ENCODE measurements at regions not wholly inside any gene's neighbourhood (a gene's known extent, or its start where the extent isn't known, plus 50 kb on each side); places are given as distances from the start of the nearest gene placed in this dataset.

DNA sequence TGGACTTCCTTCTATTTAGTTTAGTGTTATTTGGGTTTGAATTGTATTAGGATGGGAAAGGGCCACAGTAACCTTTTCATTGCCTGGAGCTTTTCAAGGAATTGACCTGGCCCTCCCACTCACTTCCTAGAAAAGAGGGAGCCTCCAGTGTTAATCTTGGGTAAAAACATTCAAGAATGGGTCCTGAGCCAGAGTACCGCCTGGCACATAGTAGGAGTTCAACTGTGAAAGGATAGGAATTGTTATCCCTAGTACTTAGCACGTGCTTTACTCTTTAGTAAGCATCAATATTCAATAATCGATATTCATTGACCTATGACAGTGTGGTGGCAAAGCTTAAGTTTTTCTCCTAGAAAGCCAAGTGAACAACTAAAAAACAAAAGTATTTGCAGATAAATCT, 179.9 kb downstream of the IRS1 start:
- no peak for DNase-seq

GRCh38 chr2:226618875-226619605, 180.6 kb downstream of the IRS1 start:
- no peak for DNase-seq

DNA sequence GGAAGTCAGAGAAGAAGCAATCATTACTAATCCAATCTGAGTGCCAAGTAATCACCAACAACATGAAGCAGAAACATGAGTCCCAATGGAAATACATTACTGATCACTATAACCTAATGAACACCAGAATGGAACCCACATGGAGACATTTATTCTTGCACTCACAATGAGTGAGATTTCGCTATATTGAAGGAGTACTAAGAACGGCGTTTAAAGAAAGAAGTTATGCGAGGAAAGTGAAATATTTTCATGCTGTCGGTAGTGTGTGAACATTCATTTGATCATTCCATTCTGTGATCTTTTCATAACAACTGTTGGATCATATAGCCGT, 181.1 kb downstream of the IRS1 start:
- no peak for DNase-seq

DNA sequence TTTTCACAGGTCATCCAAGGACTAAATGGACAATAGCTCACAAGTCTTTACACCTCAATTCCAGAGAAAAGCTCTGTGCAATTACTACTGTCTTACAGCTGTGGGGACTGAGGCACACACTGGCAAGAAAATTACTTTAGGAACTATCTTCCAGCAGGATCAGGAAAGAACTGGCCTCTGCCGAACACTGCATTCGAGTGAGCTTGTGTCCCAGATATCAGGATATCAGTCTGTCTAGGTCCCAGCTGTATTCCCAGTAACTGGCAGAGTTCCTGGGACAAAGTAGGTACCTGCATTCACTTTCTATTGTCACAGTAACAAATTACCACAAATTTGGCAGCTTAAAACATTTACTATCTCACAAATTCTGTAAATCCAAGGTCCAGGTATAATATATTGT, 183.7 kb downstream of the IRS1 start:
- DNase-seq, result no peak

- DNase-seq, result no peak
These were observed 187.7 kb downstream of the IRS1 start for GRCh38 chr2:226611944-226612318.

DNA sequence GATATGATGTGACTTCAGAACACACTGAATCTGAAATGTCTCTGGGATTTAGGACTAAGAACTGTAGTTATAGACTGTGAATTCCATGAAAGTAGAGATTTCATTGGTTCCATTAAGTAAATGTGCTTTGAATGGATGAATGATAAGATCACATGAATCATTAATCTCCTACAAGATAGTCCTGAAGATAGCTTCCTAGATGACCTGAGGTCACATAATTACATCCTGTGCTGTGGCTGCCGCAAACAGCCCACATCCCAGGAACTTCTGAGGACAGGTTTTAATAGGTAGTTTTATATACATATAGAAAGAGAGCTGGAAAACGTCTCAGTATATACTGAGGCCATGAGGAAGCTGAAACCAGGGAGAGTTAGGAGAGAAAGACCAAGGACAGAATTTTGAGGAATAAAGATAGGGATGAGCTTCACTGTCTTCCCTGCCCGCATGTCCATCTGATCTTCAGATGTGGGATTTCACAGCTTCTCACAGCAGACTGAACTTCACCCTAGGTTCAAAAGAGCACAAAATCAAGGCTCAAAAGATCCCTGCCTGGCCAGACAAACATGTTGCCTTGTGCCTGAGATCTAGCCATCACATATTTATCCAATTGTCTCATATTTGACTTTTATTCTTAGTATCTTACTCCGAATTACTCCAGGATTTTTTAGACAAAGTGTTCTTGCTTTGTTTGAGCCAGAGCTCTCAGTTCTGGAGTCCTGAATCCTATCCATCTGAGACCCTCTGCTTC, 188.2 kb downstream of the IRS1 start:
- no peak for DNase-seq

DNA sequence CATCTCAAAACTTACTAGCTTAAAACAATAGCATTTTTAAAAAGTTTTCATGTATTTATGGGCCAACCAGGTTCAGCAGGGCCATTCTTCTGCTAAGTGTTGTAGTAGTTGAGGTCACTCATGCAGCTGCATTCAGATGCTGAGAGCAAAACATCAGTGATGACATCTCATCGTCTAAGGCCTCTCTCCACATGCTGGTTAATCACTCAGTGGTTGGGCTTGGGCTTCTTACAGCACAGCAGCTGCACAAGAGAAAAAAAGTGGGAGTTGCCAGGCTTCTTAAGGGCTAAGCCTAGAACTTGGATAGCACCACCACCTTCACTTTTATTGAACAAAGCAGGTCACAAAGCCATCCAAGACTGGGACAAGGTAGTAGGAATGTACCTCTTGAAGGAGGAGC, 190.3 kb downstream of the IRS1 start:
- no peak for DNase-seq

GRCh38 chr2:226608451-226608850, 191.2 kb downstream of the IRS1 start:
- DNase-seq, result no peak

- no peak for DNase-seq
These were observed 192.2 kb downstream of the IRS1 start for GRCh38 chr2:226607379-226607778.

DNA sequence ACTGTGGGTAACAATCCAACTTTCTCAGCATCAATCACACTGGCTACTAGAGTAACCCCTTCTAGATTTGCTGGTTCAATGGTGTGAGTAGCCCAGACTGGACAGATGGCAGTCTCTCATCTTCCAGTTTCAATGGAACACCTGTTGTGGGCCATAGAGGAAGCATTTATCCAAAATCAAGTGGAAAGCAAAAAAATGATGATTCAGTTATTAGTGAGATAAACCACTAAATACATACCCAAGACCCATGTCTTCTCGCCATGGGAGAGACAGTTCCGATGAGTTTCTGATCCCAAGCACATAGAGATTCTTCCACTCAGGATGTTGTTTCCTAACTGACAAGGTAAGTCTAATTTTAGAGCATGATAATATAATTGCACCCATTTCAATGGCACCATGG, 194.0 kb downstream of the IRS1 start:
- no peak for DNase-seq

- no peak for DNase-seq
These were observed 196.0 kb downstream of the IRS1 start for GRCh38 chr2:226603606-226604005.

DNA sequence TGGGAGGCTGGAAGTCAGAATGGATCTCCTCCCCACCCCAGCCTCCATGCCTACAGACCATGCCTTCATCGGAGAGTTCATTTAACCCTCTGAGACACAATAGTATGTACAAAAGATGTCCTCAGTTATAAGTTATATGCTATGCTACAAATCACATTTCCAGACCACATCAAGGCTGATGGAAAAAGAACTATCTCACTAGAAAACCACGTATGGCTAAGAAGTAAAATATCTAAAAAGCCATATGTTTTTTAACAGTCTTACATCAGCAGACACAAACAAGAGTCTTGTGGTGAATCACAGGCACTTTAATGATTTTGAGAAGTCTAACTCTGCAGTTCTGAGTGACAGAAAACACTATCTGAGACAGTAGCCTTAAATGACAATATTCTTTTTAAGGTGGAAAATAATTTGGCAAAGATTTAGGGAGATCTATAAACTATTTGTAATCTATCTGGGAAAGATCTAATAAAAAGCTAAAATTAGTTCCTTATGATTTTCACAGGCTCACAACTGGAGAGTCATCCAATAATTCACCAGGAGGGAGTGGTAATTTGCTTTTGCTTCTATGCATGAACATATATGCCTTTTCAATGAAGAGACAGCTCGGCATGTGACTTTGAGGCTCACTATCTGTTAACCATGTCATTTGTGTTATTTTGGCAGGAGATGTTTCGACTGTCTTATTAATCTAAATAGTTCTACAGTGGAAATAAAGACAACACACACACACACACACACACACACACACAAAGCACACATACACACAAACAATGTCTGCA, 197.5 kb downstream of the IRS1 start:
- no peak for DNase-seq

DNA sequence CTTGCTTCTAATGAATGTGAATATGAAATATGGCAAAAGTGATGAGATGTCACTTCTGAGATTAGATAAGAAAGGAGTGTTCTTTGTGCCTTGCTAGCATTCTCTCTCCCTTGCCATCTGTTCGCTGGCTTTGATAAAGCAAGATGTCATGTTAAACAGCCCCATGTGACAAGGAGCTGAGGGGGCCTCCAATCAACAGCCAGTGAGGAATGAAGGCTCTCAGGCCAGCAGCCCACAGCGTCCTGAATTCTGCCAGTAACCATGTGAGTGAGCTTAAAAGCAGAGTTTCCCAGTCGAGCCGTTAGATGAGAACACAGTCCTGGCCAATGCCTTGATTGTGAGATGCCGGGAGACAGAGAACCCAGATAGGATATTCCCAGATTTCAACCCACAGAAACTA, 198.8 kb downstream of the IRS1 start:
- no peak for DNase-seq

DNA sequence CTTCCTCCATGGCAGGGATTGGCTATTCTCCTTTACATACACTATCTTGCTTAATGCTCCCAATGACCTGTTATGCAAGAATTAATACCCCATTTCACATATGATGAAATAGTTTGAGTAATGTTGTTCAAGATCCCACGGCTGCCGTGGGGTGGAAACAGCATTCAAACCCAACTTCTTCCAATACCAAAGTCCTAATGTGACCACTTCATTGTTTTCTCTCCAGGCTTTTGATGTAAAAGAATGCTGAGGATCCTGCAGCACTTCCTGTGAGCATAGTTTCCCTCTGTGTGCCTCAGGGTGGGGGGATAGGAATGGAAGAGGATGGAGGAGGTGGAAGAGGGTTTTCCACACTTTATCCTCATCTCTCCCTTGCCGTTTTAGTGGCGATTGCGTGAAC, 199.4 kb downstream of the IRS1 start:
- no peak for DNase-seq

DNA sequence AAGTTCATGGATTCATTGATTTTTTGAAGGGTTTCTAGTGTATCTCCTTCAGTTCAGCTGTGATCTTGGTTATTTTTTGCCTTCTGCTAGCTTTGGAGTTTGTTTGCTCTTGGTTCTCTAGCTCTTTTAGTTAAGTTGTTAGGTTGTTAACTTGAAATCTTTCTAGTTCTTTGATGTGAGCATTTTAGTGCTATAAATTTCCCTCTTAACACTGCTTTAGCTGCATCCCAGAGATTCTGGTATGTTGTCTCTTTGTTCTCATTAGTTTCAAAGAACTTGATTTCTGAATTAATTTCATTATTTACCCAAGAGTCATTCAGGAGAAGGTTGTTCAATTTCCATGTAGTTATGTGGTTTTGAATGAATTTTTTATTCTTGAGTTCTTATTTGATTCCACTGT, 210.6 kb downstream of the IRS1 start:
- no peak for DNase-seq

GRCh38 chr2:226585130-226585561, 214.5 kb downstream of the IRS1 start:
- no peak for DNase-seq

DNA sequence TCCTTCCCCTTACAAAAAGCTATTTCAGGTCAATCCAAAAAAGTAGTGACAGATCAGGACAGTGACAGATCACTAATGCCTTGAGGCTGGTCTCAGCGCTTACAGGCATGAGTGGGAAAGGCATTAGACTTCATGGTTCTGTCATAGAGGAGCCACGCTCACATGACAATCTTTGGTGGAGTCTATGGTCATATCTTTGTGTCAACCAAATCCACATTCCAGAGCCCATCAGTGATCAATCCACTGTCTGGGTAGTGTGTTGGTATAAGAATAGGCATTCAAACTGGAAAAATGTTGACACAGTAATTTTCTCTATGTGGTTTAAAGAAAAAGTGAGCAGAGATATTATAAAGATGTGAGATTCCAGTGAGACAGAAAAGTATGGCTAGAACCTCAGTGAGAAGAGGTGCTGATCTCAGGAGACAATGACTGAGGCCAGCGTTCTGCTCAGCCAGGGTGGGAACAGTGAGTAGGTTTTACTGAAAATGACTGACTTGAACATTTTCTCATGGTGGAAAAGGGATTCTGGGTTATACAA, 215.0 kb downstream of the IRS1 start:
- no peak for DNase-seq

DNA sequence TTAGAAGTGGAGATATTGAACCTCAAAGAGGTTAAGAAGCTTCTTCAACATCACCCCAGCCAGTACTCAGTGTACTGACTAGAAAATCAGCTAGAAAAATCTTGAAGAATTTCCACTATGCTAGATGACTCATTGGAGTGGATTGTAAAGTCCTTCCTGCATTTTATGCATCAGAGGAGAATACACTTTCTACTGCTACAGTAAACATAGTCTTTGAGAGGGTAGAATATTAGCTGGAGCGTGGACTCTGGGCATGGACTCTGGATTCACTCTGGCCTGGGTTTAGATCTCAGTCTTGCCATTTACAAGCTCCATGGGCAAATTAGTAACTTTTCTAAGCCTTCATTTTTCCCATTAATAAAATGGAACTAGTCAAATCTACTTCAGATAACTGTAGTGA, 215.9 kb downstream of the IRS1 start:
- DNase-seq, result no peak

DNA sequence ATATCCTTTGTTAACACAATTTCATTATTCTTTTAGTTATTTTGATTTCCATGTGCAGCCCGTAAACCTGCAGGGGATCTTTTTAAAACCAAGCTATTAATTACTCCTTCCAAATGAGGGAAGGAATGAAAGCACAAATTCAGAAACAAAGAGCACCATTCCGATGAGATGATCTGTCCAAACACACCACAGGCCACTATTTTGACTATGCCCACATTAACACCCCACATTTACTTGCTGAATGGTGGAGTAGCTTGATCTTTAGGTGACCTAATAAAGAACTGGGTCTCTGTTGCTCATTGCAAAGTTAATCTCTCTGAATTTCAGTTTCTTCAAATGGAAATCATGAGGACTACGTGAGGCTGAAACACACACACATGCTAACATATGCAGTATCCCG, 218.0 kb downstream of the IRS1 start:
- DNase-seq, result no peak

DNA sequence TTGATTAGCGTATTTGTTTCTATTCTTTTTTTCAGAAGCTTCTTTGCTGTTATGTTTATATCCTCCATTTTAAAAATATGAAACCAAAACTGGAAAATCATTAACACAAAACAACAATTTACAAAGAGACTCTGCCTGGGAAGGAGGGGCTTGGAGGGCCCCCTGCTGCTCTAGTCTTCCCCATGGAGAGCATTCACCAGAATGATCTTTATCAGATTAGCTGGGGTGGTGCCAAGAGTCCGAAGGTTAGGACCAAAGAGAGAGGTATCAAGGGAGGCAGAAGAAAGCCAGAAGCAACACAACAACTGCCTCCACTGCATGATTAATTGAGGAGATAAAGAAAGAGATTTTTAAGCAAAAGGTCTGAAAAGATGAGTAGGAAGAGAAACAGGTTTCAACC, 218.6 kb downstream of the IRS1 start:
- no peak for DNase-seq

GRCh38 chr2:226580403-226580802, 219.2 kb downstream of the IRS1 start:
- DNase-seq, result no peak

DNA sequence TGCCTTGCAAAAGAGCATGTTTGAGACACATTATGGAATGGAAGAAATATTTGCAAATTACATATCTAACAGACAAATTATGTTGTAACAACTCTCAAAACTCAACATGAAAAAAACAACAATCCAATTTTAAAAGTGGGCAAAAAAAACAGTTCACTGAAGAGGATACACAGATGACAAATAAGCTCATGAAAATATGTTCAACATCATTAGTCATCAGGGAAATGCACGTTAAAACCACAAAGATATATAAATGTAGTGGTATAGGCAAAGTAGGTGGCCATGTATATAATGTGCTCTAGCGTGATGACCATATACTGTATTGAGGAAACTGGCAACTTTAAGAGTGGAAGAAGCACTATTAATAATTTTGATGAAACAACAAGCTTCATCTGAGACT, 220.1 kb downstream of the IRS1 start:
- no peak for DNase-seq

DNA sequence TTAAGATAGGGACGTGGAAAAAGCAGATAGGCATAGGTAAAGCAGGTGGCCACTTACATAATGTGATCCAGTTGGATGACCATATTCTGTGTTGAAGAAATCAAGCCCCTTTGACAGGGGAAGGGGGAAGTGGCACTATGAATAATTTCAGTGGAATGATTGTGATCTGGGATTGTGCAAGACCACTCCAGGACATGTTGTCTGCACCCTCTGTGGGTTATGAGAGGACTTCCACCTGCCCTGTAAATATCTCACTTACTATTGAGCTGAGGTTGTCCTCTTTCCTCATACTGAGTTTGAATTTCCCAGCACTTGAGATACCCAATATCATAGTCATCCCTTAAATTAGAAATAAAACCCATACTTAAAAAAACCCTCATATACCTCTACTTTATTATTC, 220.7 kb downstream of the IRS1 start:
- no peak for DNase-seq

GRCh38 chr2:226578373-226578772, 221.2 kb downstream of the IRS1 start:
- DNase-seq, result no peak
